Mesendoderm (in vitro differentiated cells): ENCODE measurements at regions not wholly inside any gene's neighbourhood (a gene's known extent, or its start where the extent isn't known, plus 50 kb on each side); places are given as distances from the start of the nearest gene placed in this dataset.

Experiments
- DNase-seq: peaks from one replicate; pipeline ENCODE4 v3.0.0; 2013
- H2AK5ac ChIP-seq: 2 replicates; pipeline ENCODE4 v1.6.1; 2013; ENCODE audit warnings: low read length, inconsistent platforms
- H2BK120ac ChIP-seq: 2 replicates; pipeline ENCODE4 v1.6.1; 2013; ENCODE audit warnings: low read depth, mild to moderate bottlenecking, low read length, moderate library complexity, mixed read lengths
- H2BK15ac ChIP-seq: replicated peaks from 2 replicates; pipeline ENCODE4 v1.6.1; 2013; ENCODE audit warnings: low read depth, mild to moderate bottlenecking, moderate library complexity
- H2BK5ac ChIP-seq: 2 replicates; pipeline ENCODE4 v1.6.1; 2013; ENCODE audit warnings: low read length, inconsistent platforms
- H3K18ac ChIP-seq: 2 replicates; pipeline ENCODE4 v1.6.1; 2013; ENCODE audit warnings: mild to moderate bottlenecking, low read length, mixed read lengths
- H3K23ac ChIP-seq: one replicate; pipeline ENCODE4 v1.6.1; 2013; ENCODE audit warnings: low read length
- H3K27ac ChIP-seq: 2 replicates; pipeline ENCODE4 v1.5.1; 2013; ENCODE audit warnings: low read depth, mild to moderate bottlenecking, inconsistent platforms, low read length, moderate library complexity
- H3K27me3 ChIP-seq: 2 replicates; pipeline ENCODE4 v1.6.1; 2013; ENCODE audit warnings: low read length, control low read depth, mild to moderate bottlenecking, inconsistent platforms; ENCODE audit not compliant: insufficient read depth, poor library complexity
- H3K36me3 ChIP-seq: 2 replicates; pipeline ENCODE4 v1.6.1; 2013; ENCODE audit warnings: low read length, inconsistent platforms; ENCODE audit not compliant: control insufficient read depth, insufficient read depth
- H3K4ac ChIP-seq: one replicate; pipeline ENCODE4 v1.6.1; 2013; ENCODE audit warnings: low read depth, mild to moderate bottlenecking, low read length, moderate library complexity
- H3K4me1 ChIP-seq: 2 replicates; pipeline ENCODE4 v1.6.1; 2013; ENCODE audit warnings: low read depth, low read length, inconsistent platforms; ENCODE audit not compliant: control insufficient read depth
- H3K4me2 ChIP-seq: 2 replicates; pipeline ENCODE4 v1.6.1; 2013; ENCODE audit warnings: low read length
- H3K4me3 ChIP-seq: 2 replicates; pipeline ENCODE4 v1.5.1; 2013; ENCODE audit warnings: mild to moderate bottlenecking, low read length
- H3K56ac ChIP-seq: one replicate; pipeline ENCODE4 v1.6.1; 2013; ENCODE audit warnings: low read length
- H3K79me1 ChIP-seq: 2 replicates; pipeline ENCODE4 v1.6.1; 2013; ENCODE audit warnings: low read length, inconsistent platforms
- H3K79me2 ChIP-seq: 2 replicates; pipeline ENCODE4 v1.6.1; 2013; ENCODE audit warnings: mild to moderate bottlenecking, low read length; ENCODE audit not compliant: control insufficient read depth, insufficient read depth
- H3K9ac ChIP-seq: 2 replicates; pipeline ENCODE4 v1.6.1; 2013; ENCODE audit warnings: low read length, inconsistent platforms
- H4K5ac ChIP-seq: one replicate; pipeline ENCODE4 v1.6.1; 2013; ENCODE audit warnings: low read length
- H4K8ac ChIP-seq: one replicate; pipeline ENCODE4 v1.6.1; 2013; ENCODE audit warnings: low read depth, mild to moderate bottlenecking, control low read depth, low read length, moderate library complexity
- WGBS: extraction: QIAGEN DNeasy Blood & Tissue Kit; methylation state at CpG from one replicate; pipeline ENCODE4 v1.1.7; 2013; ENCODE audit warnings: low lambda C conversion rate, missing lambda C conversion rate; ENCODE audit not compliant: insufficient coverage; ENCODE audit errors: extremely low coverage; 5-methylcytosine and 5-hydroxymethylcytosine counted together

GRCh38 chr2:119068154-119068725 is 90.3 kb downstream of the C1QL2 start:
- H3K4me1 ChIP-seq: no peaks in the 10 kb centered on the region
- H3K27me3 ChIP-seq: no peaks in the 10 kb centered on the region
- H3K36me3 ChIP-seq: no peaks in the 10 kb centered on the region
- H3K4me3 ChIP-seq: no peak overlapping the region
- no peak overlapping the region for H3K4me2 ChIP-seq
- no CpG with 5 or more reads among the region's 7 CpGs for WGBS
- H3K4ac ChIP-seq: no peak overlapping the region
- no peak overlapping the region for H4K5ac ChIP-seq
- H2BK15ac ChIP-seq: no peak overlapping the region
- H3K56ac ChIP-seq: no peak overlapping the region
- no peak overlapping the region for H4K8ac ChIP-seq
- H3K79me2 ChIP-seq: no peaks in the 10 kb centered on the region
- H2BK5ac ChIP-seq: no peak overlapping the region
- no peak overlapping the region for H3K18ac ChIP-seq
- H3K79me1 ChIP-seq: no peaks in the 10 kb centered on the region
- no peak overlapping the region for H2BK120ac ChIP-seq
- H3K9ac ChIP-seq: no peak overlapping the region
- no peak overlapping the region for H3K27ac ChIP-seq
- no peak overlapping the region for H3K23ac ChIP-seq
- DNase-seq: no peak
- no peak overlapping the region for H2AK5ac ChIP-seq

- Histone ChIP-seq H3K79me2 (no peaks in the 10 kb centered on the region), H3K27ac (no peak overlapping the region), H3K36me3 (no peaks in the 10 kb centered on the region), H2BK120ac (no peak overlapping the region), H2BK15ac (no peak overlapping the region), H3K27me3 (no peaks in the 10 kb centered on the region), H4K5ac (no peak overlapping the region), H4K8ac (no peak overlapping the region), H3K9ac (no peak overlapping the region), H3K56ac (no peak overlapping the region), H3K23ac (no peak overlapping the region), H3K4me2 (no peak overlapping the region), H3K4me3 (no peak overlapping the region), H2BK5ac (no peak overlapping the region), H3K79me1 (no peaks in the 10 kb centered on the region), H2AK5ac (no peak overlapping the region), H3K4me1 (no peaks in the 10 kb centered on the region), H3K4ac (no peak overlapping the region), H3K18ac (no peak overlapping the region)
- DNase-seq: peak; percentile 5
- WGBS: no CpG with 5 or more reads among the region's 2 CpGs
Measured at GRCh38 chr2:119066272-119066804, 92.2 kb downstream of the C1QL2 start.

GRCh38 chr2:119065146-119065545 is 93.4 kb downstream of the C1QL2 start:
- H2BK120ac ChIP-seq: no peak overlapping the region
- H3K9ac ChIP-seq: no peak overlapping the region
- no peaks in the 10 kb centered on the region for H3K4me1 ChIP-seq
- H3K4me2 ChIP-seq: no peak overlapping the region
- no peak overlapping the region for H4K5ac ChIP-seq
- H3K4me3 ChIP-seq: no peak overlapping the region
- H2BK15ac ChIP-seq: no peak overlapping the region
- DNase-seq: no peak
- H3K27ac ChIP-seq: no peak overlapping the region
- no peak overlapping the region for H3K23ac ChIP-seq
- no peak overlapping the region for H3K18ac ChIP-seq
- H3K36me3 ChIP-seq: no peaks in the 10 kb centered on the region
- no peaks in the 10 kb centered on the region for H3K27me3 ChIP-seq
- H3K4ac ChIP-seq: no peak overlapping the region
- no peak overlapping the region for H3K56ac ChIP-seq
- no peaks in the 10 kb centered on the region for H3K79me1 ChIP-seq
- no peaks in the 10 kb centered on the region for H3K79me2 ChIP-seq
- no peak overlapping the region for H4K8ac ChIP-seq
- no peak overlapping the region for H2AK5ac ChIP-seq
- no peak overlapping the region for H2BK5ac ChIP-seq

- Histone ChIP-seq H2BK5ac (no peak overlapping the region), H4K8ac (no peak overlapping the region), H3K4ac (no peak overlapping the region), H2BK15ac (no peak overlapping the region), H3K27me3 (no peaks in the 10 kb centered on the region), H3K56ac (no peak overlapping the region), H3K79me2 (no peaks in the 10 kb centered on the region), H3K27ac (no peak overlapping the region), H3K4me3 (no peak overlapping the region), H3K4me1 (no peaks in the 10 kb centered on the region), H3K9ac (no peak overlapping the region), H4K5ac (no peak overlapping the region), H3K36me3 (no peaks in the 10 kb centered on the region), H3K23ac (no peak overlapping the region), H3K79me1 (no peaks in the 10 kb centered on the region), H3K18ac (no peak overlapping the region), H3K4me2 (no peak overlapping the region), H2AK5ac (no peak overlapping the region), H2BK120ac (no peak overlapping the region)
- WGBS: no CpG with 5 or more reads among the region's 1 CpG
- DNase-seq: no peak
Measured at GRCh38 chr2:119064567-119064966, 94.0 kb downstream of the C1QL2 start.

GRCh38 chr2:119063177-119063576 is 95.4 kb downstream of the C1QL2 start:
- H3K23ac ChIP-seq: no peak overlapping the region
- H2BK5ac ChIP-seq: no peak overlapping the region
- no peak overlapping the region for H3K18ac ChIP-seq
- no peak overlapping the region for H2BK120ac ChIP-seq
- no peaks in the 10 kb centered on the region for H3K36me3 ChIP-seq
- H3K56ac ChIP-seq: no peak overlapping the region
- no peak overlapping the region for H3K9ac ChIP-seq
- no peaks in the 10 kb centered on the region for H3K27me3 ChIP-seq
- no peak overlapping the region for H3K4ac ChIP-seq
- no peak overlapping the region for H4K8ac ChIP-seq
- no peak overlapping the region for H3K27ac ChIP-seq
- H4K5ac ChIP-seq: no peak overlapping the region
- WGBS: no CpG with 5 or more reads among the region's 3 CpGs
- H3K79me2 ChIP-seq: no peaks in the 10 kb centered on the region
- H3K4me1 ChIP-seq: no peaks in the 10 kb centered on the region
- no peak overlapping the region for H3K4me2 ChIP-seq
- H2AK5ac ChIP-seq: no peak overlapping the region
- H2BK15ac ChIP-seq: no peak overlapping the region
- DNase-seq: no peak
- H3K79me1 ChIP-seq: no peaks in the 10 kb centered on the region
- H3K4me3 ChIP-seq: no peak overlapping the region

GRCh38 chr2:119062652-119063051 is 95.9 kb downstream of the C1QL2 start:
- no peak overlapping the region for H2AK5ac ChIP-seq
- WGBS: no CpG with 5 or more reads among the region's 3 CpGs
- H3K4ac ChIP-seq: no peak overlapping the region
- H3K23ac ChIP-seq: no peak overlapping the region
- H3K79me1 ChIP-seq: no peaks in the 10 kb centered on the region
- no peak overlapping the region for H2BK15ac ChIP-seq
- no peaks in the 10 kb centered on the region for H3K36me3 ChIP-seq
- no peak overlapping the region for H4K8ac ChIP-seq
- DNase-seq: no peak
- H3K79me2 ChIP-seq: no peaks in the 10 kb centered on the region
- no peak overlapping the region for H3K18ac ChIP-seq
- H3K4me2 ChIP-seq: no peak overlapping the region
- H3K27me3 ChIP-seq: no peaks in the 10 kb centered on the region
- no peak overlapping the region for H2BK120ac ChIP-seq
- no peak overlapping the region for H3K9ac ChIP-seq
- H3K4me1 ChIP-seq: no peaks in the 10 kb centered on the region
- H4K5ac ChIP-seq: no peak overlapping the region
- H3K4me3 ChIP-seq: no peak overlapping the region
- no peak overlapping the region for H3K27ac ChIP-seq
- no peak overlapping the region for H2BK5ac ChIP-seq
- no peak overlapping the region for H3K56ac ChIP-seq
